Lower leg skin (tissue), 4 donors: ENCODE measurements at regions not wholly inside any gene's neighbourhood (a gene's known extent, or its start where the extent isn't known, plus 50 kb on each side); places are given as distances from the start of the nearest gene placed in this dataset.

Experiments
- DNase-seq, 2 donors: peaks; one replicate each; pipeline ENCODE4 v3.0.0-alpha.2; 2019; ENCODE audit warnings: low spot score in 2 of 2
- H3K4me3 ChIP-seq: fragments of 200-600 bp; sonication (generic); 2 replicates; pipeline ENCODE4 v1.5.1; 2017; ENCODE audit warnings: mild to moderate bottlenecking, low read depth; ENCODE audit not compliant: poor library complexity, severe bottlenecking
- CTCF ChIP-seq, 3 donors: fragments of 450-650 bp; IDR thresholded peaks; one replicate each; pipeline ENCODE4 v1.5.1; 2016; ENCODE audit warnings: antibody characterized with exemption in 3 of 3, mild to moderate bottlenecking in 3 of 3, moderate library complexity in 2 of 3
- POLR2A ChIP-seq, 2 donors: fragments of 450-650 bp; IDR thresholded peaks; one replicate each; pipeline ENCODE4 v1.6.1; 2016 to 2017; ENCODE audit warnings: antibody characterized with exemption in 2 of 2, mild to moderate bottlenecking in 1 of 2, moderate library complexity in 1 of 2
- WGBS, 2 donors: methylation state at CpG; one replicate each; pipeline ENCODE4 v1.1.5; 2018; 5-methylcytosine and 5-hydroxymethylcytosine counted together
- intact Hi-C: fragments of 100-400 bp; cut with DNase I; formaldehyde crosslinking; loops from one replicate; pipeline ENCODE4 v1.15.0; 2023; ENCODE audit warnings: low total_unique reads

- H3K4me3 ChIP-seq: no peak overlapping the region
- TF ChIP-seq POLR2A (IDR thresholded peaks at IDR 0.05): no peak
- TF ChIP-seq CTCF (IDR thresholded peaks at IDR 0.05): no peak
- intact Hi-C loops: no loop called here
- 92 to 97% methylated on average over 1 of the region's 1 CpG for WGBS, 2 donors
- no peak for DNase-seq
Observed at GRCh38 chr11:28826807-28827206, 718.6 kb downstream of the METTL15 start.

DNA sequence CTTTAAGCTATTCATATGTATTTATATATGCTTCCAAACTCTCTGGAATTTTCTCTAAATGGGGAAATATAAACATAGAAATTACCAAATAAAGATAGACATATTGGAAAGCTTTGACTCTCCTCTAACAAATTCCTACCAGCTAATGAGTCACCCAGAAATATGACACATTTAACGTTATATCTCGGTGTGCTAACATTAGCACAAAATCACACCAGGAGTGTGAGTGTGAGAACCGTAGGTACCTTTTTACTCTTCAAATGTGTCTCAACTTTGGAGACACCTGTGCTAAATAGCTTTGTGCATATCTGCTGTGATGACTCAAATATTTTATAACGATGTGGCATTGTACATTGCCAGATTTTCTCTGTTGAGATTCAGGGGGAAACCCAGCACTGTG lies 714.4 kb downstream of the METTL15 start:
- TF ChIP-seq CTCF (IDR thresholded peaks at IDR 0.05) (no peak), POLR2A (IDR thresholded peaks at IDR 0.05) (no peak)
- no peak overlapping the region for H3K4me3 ChIP-seq
- WGBS, 2 donors: 77 to 82% methylated on average over 4 of the region's 4 CpGs
- DNase-seq: no peak
- intact Hi-C loops: no loop called here

GRCh38 chr11:28820296-28820989 lies 712.3 kb downstream of the METTL15 start:
- TF ChIP-seq POLR2A (IDR thresholded peaks at IDR 0.05) (no peak), CTCF (IDR thresholded peaks at IDR 0.05) (no peak)
- WGBS, 2 donors: 77 to 78% methylated on average over 2 of the region's 2 CpGs
- intact Hi-C loops: no loop called here
- no peak for DNase-seq
- no peak overlapping the region for H3K4me3 ChIP-seq

- no peak for DNase-seq
- intact Hi-C loops: no loop called here
- H3K4me3 ChIP-seq: no peak overlapping the region
- TF ChIP-seq CTCF (IDR thresholded peaks at IDR 0.05) (no peak), POLR2A (IDR thresholded peaks at IDR 0.05) (no peak)
- WGBS, 2 donors: 51 to 53% methylated on average over 4 of the region's 4 CpGs
Observed at GRCh38 chr11:28819741-28820140, 711.6 kb downstream of the METTL15 start.

GRCh38 chr11:28815110-28815509 lies 706.9 kb downstream of the METTL15 start:
- WGBS, 2 donors: 32 to 40% methylated on average over 4 of the region's 4 CpGs
- DNase-seq: no peak
- intact Hi-C loops: no loop called here
- TF ChIP-seq CTCF (IDR thresholded peaks at IDR 0.05): no peak
- TF ChIP-seq POLR2A (IDR thresholded peaks at IDR 0.05): no peak
- no peak overlapping the region for H3K4me3 ChIP-seq

DNA sequence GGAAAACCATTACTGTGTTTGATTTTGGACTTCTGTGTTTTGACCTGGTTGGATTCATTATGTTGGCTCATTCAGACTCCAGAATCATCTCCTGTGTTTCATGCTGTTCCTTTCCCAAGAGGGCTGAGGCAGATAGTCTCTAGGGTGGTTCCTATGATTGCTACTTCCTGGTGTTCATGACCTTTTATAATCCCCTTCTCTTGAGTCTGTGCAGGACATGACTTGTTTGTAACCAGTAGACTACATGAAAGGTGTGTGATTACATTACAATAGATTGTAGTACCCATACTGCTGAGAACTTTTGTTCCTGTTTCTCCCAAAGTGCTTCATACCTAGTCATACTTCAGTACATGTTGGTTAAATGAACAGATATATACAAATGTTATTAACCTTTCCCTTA lies 700.6 kb downstream of the METTL15 start:
- DNase-seq: no peak
- no peak for TF ChIP-seq POLR2A (IDR thresholded peaks at IDR 0.05)
- intact Hi-C loops: no loop called here

More for the DNA sequence above, 700.6 kb downstream of the METTL15 start:
- no peak overlapping the region for H3K4me3 ChIP-seq
